ENCODE measurements at regions not wholly inside any gene's neighbourhood (a gene's known extent, or its start where the extent isn't known, plus 50 kb on each side); places are given as distances from the start of the nearest gene placed in this dataset.

DNA sequence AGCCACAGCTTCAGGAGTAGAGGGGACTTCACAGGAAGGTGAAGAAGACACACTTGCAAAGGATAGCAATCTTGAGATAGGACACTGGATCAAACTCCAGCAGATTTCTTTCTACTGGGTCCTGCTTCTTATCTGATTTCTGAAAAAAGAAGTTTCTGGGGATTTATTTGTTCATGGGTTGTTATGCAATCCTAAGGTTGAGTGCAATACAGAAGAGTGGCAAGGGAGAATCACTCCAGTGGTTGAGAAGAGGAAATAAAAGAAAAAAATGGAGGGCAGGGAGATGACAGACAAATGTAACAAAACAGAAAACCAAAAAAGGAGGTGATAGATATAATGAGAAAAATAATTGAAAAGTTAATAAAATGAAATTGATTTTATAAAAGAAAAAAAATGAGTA lies 858.3 kb downstream of the TUSC7 start:
- no peak for DNase-seq

DNA sequence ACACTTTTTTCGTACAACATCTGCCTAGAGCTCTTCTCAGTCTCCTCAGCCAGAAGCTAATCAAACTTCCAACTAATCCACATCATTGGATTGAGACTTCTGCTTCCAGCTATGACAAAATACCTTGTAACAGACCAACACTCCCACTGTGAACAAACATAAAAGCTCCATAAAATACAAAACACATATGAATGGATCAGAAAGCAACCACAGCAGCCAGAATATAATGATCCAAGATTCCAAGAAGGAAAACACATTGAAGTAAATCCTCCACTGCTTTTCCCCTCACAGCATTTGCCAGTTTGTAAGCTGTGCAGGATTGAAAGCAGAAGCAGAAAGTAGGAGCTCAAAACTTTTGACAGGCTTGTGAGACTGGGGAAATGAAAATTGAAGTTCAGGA lies 863.2 kb downstream of the TUSC7 start:
- no peak for DNase-seq

DNA sequence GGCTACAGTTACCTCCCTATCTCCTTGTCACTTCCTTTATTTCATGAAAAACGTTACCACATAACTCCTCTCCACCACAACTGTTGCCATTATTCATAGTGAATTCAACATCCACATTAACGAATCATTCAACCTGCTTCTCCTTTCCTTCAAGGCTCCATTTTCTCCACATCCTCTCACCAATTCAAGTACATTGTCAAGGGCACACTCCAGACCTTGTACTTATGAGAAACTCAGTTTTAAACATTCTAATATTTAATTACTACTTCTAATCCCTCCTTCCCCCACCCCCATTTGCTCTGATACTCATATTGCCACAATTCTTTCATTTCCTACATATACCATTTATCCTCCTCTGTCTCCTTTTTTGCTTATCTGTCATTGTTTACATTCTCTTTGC lies 871.2 kb downstream of the TUSC7 start:
- no peak for DNase-seq

DNA sequence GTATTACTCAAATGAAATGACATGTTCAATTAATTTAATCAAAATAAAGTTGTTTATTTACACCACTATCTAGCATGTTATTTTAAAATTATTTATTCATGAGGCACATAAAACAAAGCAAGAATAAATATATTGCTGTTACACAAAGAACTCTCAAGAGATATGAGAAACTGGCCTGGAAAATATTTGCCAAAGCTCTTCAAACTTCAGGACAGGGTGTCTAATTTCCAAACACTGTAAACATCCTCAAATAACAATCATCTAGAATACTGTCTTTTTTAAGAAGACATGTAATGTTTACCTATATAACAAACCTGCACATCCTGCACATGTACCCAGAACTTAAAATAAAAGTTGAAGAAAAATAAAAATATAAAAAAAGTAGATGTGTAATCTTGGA lies 876.6 kb downstream of the TUSC7 start:
- peak in 2 of 3 experiments; percentile 10 to 30 for DNase-seq

GRCh38 chr3:117587416-117587815 lies 877.8 kb downstream of the TUSC7 start:
- DNase-seq = peak in 1 of 3 experiments; percentile 80

- DNase-seq = peak; percentile 31 to 77 (median 74)
Observed at GRCh38 chr3:117589454-117589853, 879.9 kb downstream of the TUSC7 start.

- DNase-seq = no peak
Observed at GRCh38 chr3:117595615-117596014, 886.0 kb downstream of the TUSC7 start.

DNA sequence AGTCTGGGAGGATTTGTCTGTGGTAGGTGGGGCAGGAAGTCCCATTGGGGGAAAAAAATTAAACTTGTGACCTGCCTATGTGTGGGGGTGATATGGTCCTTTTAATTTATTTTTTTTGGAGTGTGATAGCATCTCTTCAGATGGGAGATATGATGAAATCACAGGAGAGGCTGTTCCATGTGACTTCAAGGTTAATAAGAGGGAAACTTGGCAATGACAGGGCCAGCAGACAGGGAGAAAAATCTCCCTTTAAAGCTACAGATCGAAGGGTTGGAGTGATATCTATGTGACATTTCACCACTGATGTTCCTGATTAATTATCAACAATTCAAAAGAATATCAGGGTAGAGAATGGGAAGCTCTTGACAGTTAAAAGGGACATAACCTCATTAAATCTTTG lies 886.9 kb downstream of the TUSC7 start:
- DNase-seq = no peak

DNA sequence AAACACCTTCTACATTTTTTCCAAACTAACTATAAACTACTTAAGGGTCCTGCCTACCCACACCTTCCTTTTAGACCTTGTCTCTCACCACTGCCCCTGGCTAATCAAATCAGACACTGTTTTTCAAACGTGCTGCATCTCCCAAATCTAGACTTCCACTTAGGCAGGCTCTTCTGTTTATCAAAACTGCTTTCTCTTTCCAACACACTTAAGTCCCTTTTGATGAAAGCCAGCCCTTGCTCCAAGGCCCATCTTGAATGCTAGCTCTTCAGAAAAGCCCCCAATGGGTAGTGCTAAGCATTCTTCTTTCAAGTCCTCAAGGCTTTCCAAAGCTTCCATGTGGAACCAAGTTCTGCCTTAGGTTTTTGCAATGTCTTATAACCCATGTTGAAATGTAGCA lies 888.3 kb downstream of the TUSC7 start:
- no peak for DNase-seq

DNA sequence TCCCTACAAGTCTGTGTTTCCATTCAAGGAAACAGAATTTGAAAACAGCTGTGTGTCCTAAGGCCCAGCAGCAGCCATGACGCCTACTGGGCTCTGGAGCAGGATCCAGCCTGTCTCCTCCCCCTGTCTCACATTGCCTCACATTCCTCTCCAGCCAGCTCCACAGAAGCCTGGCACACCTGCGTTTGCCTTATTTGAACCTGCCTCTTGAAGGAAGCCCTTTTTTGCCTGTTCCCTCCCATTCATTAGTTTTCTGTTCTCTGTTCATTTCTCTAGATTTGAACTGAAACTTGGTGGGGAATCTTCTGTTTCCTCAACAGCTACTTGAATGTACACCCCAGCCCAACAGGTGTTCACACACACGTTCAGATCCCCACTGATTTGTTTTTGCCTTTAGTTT lies 890.5 kb downstream of the TUSC7 start:
- DNase-seq = no peak

DNA sequence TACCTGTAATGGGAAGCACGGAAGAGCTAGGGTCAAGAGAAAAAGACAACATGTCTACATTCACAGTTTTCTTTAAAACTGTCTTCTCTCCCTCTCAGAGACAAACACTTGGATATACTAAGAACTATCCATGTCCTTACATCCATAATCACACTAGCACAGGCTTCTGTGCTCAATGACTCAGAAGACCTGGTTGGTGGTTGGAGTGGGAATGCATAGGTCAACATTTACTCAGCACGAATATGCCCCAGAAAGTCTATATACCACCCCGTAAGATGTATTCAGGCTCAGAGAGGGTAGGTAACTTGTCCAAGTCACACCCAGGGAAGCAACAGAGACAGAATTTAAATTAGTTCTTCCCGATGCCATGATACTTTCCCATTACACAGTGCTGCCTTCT lies 891.1 kb downstream of the TUSC7 start:
- no peak for DNase-seq

DNA sequence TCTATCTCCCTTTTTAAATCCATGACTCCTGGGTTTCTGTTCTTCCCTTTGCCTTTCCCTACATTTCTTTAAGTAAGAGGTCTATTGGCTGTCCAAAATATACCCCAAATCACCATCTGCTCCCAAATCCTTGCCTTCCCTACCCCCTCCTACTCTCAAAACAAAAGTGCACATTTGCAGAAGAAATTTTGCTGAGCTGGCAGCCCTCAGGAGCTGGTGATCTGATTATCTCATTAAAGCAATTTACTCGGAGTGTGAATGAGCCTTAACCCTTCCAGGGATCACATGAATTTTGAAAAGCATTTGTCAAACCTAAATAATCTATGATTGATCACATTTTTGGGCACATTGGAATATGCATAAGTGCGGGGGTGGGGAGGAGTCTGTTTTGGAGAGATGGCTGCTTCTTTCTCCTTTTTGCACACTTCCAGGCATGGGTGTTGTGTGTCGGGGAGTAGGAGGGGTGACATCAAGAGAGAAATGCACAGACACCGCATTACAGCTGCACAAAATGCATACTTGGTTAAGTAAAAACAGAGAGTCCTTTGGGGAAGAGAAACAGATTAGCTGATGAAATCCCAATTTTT lies 892.6 kb downstream of the TUSC7 start:
- DNase-seq = no peak

- DNase-seq = no peak
Observed at GRCh38 chr3:117603097-117603496, 893.5 kb downstream of the TUSC7 start.

GRCh38 chr3:117606866-117607265 lies 897.3 kb downstream of the TUSC7 start:
- DNase-seq = no peak

GRCh38 chr3:117609330-117609729 lies 899.8 kb downstream of the TUSC7 start:
- DNase-seq = no peak

DNA sequence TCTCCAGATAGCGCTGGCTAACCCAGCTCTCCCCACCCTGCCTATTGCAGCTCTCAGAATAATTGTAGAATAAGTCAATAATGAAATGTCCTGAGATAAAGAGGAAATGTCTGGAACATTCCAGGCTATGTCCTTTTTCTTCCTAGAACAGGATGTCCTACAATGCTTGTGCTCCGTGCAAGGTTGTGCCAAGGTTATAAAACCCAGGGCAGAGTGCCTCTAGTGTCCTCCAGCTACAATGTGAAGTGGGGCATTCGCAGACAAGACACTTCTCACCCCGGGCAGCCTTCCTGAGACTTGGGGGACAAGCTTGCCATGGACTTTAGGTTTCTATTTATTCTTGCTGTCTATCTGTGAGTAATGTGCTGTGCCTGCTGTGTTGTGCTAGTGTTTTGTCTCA lies 900.6 kb downstream of the TUSC7 start:
- no peak for DNase-seq

- DNase-seq = peak in 2 of 3 experiments; percentile 42 to 81
Observed at GRCh38 chr3:117611211-117611610, 901.6 kb downstream of the TUSC7 start.

DNA sequence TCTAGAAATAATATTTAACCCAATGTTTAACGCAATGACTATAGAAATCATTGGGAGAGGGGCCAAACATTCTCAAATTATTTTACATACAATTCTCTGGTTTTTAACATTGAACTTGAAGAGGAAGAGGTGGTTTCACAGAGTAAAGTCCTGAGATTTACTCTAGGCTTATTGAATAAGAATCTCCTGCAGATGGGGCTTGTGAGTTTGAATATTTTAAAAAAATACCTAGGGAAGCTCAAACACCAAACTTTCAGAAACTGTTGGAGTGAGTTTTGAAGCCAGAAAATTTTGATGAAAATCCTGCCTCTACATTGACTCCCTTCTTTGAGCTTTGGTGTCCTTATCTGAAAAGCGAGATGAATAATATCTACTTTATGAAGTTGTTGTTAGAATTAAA lies 906.6 kb downstream of the TUSC7 start:
- no peak for DNase-seq

DNA sequence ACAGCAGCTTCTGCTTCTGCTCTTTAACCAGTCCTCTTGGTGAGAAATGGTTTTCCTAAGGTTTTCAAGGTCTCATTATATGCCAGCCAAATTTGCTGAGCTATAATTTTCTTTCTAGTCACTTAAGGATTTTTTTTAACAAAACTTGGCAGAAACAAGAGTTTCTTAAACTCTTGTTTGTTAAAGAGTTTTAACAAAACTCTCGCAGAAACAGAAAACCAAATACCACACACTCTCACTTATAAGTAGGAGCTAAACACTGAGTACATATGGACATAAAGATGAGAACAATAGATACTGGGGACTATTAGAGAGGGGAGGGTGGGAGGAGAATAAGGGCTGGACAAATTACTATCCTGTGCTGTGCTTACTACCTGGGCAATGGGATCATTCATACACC lies 908.3 kb downstream of the TUSC7 start:
- no peak for DNase-seq

- DNase-seq = no peak
Observed at GRCh38 chr3:117618462-117618861, 908.9 kb downstream of the TUSC7 start.

DNA sequence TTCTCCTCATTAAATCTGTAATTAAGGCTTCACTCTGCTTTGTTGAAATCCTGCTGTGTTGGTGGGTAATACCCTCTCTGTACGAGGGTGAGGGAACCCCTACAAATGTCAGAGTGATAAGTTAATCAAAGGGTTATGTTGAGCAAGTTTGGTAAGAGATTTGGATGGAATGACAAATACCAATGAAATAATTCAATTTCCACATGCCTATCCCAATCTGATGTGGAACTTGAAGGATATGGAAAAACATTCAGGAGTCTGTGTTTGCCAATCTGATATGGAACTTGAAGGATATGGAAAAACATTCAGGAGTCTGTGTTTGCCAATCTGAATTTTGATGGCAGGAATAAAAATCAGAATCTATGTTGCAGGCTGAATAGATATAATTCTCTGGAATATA lies 910.2 kb downstream of the TUSC7 start:
- DNase-seq = no peak

DNA sequence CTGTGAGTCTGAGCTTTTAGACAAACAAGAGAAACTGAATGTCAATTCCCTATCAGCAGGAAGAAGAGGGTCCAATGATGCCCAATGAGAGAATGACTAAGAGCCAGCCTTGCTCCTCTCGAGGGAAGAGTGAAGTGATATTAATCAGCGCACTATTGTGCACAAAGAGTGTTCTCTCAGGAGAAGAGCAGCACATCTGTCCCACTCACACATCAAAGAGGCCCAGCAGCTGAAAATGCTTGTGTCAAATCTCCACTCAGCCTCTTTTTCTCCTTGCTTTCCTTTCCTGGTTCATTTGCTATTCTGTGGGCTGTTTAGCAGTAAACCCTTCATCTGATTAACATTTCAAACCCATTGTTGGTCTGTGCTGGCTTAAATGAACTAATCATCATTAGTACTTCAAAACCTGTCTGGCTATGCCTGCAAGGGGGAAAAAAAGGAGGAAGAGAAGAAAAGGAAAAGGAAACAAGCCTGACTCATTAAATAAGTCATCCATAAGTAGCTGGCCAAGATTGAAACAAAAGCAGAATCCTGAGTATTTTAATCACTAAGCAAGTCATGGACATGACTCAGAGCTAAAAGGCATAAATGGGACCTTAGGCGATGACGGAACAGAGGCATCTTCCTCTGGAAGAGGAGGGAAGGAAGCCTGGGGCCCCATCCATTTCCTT lies 912.7 kb downstream of the TUSC7 start:
- DNase-seq = peak in 2 of 3 experiments; percentile 10 to 75

GRCh38 chr3:117624424-117624823 lies 914.8 kb downstream of the TUSC7 start:
- DNase-seq = no peak

DNA sequence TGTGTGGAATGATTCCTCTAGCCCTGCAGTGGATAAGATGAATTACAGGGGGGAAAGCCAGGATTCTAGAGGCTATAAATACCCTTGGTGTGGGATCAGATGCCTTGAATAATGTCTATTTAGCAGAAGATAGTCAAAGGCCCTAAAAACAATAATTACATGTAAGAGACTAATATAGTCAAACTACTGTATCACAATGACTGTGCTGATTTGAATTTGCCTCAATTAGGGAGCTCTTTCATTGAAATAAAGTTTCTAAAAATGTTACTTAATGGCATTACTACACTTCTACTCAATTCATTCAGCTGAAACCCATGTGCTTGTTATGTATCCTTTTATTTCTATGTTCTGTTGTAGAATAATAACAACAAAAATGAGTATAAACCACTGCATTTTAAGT lies 915.6 kb downstream of the TUSC7 start:
- no peak for DNase-seq

- DNase-seq = no peak
Observed at GRCh38 chr3:117626577-117626976, 917.0 kb downstream of the TUSC7 start.
